HG02973 (cell line): ENCODE measurements at regions not wholly inside any gene's neighbourhood (a gene's known extent, or its start where the extent isn't known, plus 50 kb on each side); places are given as distances from the start of the nearest gene placed in this dataset.
A peak's percentile ranks its signal among the peaks of the same experiment; 100 is the strongest.

Source experiments
- ATAC-seq: cut with Tn5 transposase; IDR thresholded peaks from one replicate; pipeline ENCODE4 v1.9.1; 2021; ENCODE audit warnings: moderate library complexity; ENCODE audit not compliant: unreplicated experiment

DNA sequence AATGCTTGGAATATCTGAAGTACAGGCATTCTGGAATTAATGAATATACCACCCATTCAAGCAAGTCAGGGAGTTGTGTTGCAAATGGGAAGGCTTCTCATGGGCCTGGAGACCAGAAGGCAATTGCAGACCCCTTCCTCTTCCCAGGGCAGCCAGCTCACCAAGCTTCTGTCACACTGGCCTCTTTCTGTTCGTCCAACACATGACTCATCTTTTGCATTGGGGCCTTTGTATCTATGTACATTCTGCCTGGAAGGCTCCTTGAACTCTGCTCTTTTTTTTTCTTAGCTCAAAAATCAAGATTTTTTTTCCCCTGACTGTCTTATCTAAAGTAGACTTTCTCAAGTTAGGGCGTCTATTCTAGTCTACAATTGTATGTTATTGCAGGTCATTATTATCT lies 132.9 kb upstream of the MYLIP start:
- ATAC-seq: no peak

DNA sequence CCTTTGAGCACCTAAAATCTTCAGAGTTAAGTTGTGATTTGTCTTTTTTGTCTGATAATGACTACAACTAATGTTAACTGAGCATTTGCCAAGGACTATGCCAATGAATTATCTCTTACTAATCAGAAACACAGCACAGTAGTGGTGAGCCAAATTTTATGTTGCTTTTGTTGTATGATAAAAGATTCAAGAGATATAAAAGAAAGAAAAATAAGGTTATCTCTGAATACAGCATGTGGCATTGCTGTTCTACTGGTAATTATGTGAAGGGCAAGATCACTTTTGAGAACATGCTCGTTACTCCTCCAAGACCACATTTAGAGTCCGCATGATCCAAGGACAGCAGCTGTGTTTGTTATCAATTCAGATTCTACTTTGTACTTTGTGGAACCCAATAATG lies 133.4 kb upstream of the MYLIP start:
- ATAC-seq: no peak

DNA sequence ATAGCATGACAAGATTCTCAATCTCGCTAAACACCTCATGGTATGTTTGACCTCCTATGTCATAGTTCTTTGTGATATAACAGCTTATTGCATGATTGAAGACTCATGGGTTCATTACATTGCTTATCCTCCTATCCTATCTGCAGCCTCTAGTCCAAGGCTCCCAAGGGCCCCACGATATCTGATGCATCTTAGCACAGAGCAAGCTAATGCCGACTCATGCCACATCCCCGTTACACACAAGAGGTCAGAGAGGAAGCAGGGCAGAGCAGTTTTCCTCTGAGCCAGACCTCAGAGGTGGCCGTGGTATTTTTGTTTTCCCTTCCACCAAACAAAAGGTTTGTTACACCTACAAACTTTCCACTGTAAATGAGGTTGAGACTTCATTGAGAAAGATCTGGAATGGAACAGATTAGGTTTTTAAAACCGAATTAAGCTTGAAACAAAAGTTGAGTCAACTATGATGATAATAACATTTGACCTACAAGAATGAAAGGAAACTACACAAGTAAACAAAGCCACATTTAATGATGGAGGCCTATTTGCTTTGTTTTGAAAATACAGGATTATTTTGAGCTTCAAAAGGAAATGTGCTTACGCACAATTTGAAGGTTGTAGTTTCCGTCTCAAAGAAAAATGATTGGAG lies 133.9 kb upstream of the MYLIP start:
- no peak for ATAC-seq

DNA sequence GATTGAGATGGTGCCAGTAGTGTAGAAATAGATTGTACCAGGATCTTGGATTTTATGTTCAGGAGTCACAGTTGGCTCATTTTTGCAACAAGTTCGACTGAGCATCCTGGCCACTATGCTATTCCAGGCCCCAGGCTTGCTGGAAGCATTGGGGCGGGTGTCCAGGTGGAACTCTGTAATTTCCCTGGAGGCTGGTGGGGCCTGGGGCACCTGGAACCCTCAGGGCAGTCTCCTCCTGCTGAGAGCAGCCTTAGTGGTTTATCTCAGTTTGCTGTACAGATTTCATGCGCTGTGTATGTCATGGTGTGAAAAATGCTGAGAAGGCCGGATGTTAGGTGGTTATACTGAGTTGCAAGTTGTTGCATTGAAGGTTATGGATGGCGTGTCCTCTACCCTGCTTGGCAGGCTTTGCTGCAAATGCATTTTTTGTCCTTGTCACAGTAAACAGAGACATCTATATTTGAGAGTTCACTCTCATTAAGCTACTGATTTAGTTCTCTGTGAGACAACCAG lies 135.1 kb upstream of the MYLIP start:
- no peak for ATAC-seq

DNA sequence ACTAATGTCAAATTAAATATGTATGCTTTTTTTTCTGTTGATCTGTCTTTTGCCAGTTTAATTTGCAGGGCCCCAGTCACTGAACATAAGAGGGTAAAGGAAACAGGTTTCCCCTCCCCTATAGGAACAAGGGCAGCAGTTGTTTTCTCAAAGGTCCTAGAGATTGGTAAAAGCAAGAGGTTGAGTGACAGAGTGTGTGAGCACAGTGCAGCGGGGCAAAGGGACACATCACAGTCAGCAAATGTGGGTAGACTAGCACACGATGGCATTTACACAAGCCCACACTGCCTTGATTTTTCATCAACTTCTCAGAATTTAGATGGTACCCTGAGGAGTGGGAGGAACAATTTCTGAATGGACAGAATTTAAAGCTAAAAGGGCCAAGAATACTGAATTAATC lies 138.7 kb upstream of the MYLIP start:
- no peak for ATAC-seq

DNA sequence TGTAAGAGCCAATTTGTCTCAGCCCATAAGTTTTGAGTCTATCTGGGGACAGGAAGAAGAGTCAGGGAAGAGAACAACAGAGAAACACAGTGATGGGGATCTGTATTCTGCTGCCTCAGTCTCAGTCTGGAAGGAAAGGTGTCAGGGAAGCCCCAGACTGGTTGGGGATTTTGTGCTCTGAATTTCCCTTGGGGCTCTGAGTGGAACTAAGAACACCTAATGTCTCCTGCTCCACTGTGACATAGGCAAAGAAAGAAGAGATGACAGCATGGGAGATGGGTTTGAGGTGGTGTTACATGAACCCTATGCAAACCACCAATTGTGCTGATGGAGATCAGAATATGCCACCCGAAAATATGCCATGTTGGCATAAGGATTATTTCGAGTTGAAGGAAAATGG lies 139.5 kb upstream of the MYLIP start:
- peak; percentile 77 for ATAC-seq

DNA sequence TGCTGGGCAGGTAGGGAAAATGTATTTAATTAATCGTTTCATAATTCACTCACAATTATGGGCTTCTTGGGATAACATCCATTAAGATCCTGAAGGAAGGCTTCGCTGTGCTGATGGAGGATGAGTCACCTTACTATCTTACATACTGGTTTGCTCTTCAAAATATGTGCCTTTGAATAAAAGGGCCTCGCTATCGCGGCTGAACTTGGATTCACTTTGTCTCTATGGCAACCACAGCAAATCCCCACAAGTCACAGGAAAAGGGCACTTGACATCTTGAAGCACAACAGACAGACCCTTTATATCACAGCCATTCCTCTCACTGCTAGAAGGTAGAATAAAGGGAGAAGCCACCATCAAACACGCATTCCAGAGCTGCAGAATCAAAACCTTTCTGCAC lies 141.3 kb upstream of the MYLIP start:
- ATAC-seq: no peak

DNA sequence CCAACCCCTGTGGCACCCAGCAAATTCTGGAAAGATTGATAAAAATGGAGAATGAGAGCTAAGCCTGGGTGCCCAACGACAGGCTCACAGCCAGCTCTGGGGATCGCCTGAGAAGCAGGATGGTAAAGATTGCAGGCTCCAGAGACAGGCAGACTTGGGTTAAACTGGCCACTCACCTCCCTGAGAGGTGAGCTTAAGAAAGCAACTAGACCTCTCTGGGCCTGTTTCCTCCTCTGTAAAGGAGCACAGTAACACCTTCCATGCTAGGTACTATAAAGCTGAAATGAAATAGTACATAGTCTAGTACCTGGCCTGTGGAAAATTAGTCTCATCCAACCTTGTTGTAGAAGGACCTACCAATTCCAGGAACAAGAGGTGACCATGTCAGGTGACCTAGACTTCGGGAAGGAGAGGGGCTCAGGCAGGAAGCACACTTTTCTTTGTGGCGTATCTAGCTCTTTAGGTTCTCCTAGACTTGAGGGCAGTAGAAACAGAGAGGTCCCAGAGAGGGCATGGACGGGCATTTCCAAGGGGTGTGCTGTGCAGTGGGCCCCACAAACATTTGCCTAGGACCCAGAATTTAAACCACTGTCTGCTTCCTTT lies 142.8 kb upstream of the MYLIP start:
- ATAC-seq: no peak

DNA sequence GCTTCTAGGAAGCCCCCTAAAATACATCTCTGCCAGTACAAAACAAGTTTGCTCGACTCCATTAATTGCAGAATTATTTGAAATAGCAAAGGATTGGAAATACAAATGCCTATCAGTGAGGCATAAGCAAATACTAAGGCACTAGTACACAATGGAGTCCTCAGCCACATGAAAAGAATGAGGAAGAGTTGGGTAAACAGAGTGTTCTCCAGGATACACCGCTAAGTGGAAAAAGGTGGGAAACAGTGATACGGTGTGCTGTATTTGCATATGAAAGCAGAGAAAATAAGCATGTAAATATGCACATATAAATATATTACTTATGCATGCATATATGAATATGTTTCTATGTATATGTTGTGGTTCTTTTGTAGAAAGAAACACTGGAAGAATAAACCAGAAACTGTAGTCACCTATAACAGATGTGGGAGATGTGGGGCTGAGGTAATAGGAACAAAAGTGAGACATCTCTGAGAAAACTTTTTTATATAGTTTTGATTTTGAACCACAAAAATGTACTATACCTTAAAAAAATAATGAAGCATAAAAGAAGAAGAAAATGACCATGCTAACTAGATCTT lies 143.4 kb upstream of the MYLIP start:
- ATAC-seq: no peak

DNA sequence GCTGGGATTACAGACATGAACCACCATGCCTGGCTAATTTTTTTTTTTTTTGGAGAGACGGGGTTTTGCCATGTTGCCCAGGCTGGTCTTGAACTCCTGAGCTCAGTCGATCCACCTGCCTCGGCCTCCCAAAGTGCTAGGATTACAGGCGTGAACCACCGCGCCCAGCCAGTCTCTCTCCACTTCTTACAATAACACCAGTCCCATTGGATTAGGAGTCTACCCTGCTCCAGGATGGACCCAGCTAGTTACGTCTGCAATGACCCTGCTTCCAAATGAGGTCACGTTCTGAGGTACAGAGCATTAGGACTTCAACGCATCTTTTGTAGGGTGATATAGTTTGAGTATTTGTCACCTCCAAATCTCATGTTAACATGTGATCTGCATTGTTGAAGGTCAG lies 146.9 kb upstream of the MYLIP start:
- ATAC-seq: no peak

DNA sequence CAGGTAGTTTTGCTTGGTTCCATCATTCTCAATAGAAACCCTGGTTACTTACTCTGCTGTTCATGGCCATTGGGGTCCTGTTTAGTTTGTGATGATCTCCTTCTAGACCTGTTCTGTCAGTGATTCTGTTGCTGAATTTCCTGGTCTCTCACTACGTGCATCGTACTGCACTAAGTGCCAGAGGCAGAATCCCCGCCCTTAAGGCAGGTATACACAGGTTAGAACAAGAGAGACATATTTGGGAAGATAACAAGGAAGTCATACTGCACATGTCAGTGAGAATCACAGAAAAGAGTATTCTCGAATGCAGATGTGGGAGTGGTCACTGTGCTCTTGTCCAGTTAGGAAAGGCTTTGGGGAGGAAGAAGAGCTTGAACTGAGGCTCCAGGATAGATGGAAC lies 148.1 kb upstream of the MYLIP start:
- ATAC-seq: no peak

DNA sequence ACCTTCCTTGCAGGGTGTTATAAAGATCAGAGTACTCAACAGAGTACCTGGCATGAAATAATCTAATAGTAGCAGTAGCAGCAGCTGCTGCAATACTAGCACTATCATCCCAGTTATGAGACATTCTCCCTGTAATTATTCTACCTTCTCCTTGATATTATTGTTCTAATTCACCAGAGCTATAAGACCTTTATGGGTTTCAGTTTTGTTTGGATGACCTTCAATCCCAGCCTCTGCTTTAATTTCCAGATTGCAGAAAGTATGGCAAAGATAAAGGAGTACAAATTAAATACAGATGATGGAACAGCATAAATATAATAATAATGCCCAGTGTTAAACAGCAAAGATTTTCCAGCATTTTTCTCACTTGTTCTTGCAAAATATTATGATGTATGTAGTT lies 150.5 kb upstream of the MYLIP start:
- ATAC-seq: no peak

DNA sequence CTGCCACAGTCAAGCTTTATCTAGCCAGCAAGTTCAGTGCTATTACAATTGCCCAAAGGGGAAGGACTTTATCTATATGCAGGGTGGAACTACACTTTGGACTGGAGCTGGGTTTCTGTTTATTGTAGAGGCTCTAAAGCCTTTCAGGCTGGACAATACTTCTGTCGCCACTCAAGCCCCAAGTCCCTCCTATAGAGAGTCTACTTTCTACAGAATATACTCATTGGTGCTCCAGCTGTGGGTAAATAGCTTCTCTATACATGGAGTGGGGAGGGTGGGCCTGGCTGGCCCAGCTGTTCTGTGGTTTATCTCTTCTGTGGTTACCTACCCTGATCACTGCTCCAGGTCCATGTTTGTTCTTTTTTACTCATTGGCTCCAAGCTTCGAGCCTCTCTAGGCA lies 151.8 kb upstream of the MYLIP start:
- no peak for ATAC-seq

DNA sequence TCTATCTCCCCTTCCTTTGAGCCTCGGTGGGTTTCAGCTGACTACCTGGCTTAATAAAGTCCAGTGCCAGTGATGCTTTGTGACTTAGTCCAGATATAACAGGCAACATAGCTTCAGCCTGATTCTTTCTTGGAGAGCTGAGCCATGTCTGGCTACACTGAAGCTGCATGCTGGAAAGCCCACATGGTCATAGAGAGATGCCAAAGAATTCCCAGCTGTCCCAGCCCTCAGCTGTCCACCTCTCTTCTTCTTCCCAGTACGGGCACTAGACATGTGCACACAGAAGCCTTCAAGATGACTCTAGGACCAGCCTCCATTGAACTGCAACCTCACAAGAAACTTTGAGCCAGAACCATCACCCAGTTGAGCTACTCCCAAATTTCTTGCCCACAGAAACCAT lies 154.1 kb upstream of the MYLIP start:
- ATAC-seq: no peak

DNA sequence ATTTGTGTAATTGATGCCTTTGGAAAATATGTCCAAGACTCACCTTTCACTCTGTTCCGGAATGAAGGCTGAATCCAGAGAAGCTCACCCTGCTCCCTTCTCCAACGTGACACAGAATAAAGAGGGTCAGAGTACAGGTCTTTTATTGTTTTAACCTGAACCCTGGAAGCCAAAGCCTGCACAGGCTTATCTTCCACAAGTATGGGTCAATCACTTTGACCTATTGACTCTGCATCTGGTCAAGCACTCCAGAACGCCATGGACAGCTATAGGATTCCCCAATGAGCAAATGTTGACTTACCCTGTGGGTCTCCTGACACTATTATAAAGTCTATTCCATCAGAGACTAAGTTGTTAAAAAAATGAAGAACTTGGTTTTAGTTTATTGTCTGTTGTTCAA lies 158.4 kb upstream of the MYLIP start:
- ATAC-seq: no peak

DNA sequence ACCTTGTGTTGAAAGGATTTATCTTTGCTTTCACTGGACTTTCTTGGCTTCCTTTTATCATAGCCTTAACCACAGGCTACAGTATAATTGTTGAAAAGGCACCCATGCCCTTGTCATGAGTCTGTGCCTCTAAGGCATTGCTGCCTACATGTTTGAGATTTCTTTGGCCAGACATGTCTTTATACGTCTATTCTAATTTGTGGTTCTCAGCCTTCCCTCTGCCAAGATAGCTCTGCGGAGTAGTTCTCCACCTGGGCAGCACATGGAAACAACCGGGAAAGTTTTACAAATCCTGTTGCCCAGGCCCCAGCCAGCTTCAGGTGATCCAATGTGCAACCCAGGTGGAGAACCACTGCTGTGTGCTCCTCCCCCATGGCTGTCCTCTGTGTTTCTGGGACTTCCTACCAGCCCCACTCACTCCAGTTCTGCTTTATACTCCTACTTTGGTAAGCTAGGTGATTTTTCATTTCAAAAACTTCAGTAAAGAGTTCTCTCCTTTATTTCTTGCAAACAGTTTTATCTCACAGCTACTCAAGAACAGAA lies 159.6 kb upstream of the MYLIP start:
- ATAC-seq: no peak

DNA sequence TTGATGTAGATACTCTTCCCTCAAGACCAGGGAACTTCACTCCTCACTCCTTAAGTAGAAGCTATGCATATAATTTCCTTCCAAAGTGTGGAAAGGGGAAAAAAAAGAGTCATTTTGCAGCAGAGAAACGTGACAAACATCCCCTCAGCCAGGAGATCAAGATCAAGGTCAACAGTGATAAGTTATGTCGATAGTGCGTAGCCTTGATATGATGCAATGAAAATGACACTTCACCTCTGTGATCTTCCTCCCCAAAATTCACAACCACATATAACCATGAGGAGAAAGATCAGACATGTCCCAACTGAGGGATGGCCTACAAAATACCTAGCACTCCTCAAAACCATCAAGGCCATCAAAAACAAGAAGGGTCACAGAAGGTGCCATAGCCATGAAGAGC lies 160.4 kb upstream of the MYLIP start:
- ATAC-seq: no peak

DNA sequence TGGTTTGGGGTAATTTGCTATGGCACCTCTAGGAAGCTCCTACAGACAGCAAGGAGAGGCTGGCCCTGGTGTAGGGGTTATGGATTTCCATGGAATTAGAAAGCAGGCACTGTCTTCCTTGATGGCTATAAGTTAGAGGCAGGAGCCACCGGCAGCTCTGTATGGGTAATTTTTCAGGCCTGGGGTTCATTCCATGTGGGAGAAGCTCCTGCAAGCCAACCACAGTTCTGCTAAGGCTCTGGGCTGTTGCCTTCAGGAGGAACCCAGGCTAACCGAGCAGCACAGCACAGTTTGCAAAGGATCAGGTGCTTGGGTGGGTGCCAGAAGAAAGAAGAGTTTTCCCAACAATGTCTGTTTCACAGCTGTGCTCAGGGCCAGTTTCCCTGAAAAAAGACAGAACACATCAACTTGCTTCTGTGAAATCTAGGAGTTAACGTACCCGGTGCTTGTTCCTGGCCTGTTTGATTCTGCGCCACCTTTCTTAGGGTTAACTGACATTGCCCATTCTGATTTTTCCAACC lies 162.8 kb upstream of the MYLIP start:
- ATAC-seq: no peak

DNA sequence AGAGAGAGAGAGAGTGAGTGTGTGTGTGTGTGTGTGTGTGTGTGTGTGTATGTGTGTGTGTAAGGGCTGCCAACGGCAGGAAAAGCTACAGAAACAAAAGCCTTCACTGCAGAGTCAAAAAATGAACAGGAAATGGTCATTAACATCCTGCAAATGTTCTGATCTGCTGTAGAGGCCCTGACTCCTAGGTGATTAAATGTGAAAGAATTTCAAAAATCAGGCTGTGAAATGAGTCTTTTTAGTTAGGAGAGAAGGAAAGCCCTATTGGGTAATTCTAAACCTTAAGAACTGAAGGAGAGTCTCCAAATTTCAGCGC lies 166.5 kb upstream of the MYLIP start:
- ATAC-seq: no peak

DNA sequence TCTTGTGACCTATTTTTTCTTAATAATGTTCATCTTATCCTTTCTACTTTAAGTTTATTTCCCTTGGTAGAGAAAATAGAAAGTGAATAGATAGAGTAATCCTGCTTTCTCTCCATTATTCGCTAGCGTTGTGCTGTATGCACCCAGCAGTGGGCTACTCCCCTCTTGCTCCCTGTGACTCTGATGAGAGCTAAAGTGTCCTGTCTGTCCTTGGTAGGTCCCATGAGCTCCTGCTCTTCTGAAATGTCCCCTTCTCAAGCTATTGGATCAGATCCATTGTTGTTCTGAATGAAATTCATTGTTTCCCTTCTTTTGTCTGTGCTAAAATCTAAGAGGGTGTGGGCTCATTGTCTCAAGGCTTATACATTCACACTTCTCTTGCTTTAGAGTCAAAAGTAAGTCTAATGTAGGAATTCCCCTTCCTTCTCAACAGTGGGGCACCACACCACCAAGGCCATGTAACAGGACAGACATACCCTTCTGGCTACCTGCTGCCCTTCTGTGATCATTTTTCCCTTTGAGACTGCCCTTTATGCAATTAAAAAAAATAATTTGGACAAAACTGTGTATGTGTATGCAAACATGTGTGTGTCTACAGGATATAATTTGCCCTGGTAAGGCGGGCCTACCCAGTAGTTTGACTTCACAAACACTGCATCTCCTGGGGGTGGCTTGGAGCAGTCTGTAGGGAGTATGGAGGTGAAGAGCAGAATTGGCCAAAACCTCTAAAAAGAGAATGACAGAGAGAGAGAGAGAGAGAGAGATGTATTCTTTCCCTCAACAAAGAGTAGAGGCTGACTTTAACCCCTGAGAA lies 167.0 kb upstream of the MYLIP start:
- no peak for ATAC-seq
